ENCODE measurements at regions not wholly inside any gene's neighbourhood (a gene's known extent, or its start where the extent isn't known, plus 50 kb on each side); places are given as distances from the start of the nearest gene placed in this dataset.

- Histone ChIP-seq H3K27me3 (ENCODE audit: insufficient read depth, poor library complexity, severe bottlenecking) (no peaks in the 10 kb centered on the region), H3K27ac (replicated peaks) (no peak overlapping the region)
- no peak for TF ChIP-seq CTCF (IDR thresholded peaks at IDR 0.05; ENCODE audit: insufficient read depth, low read length)
- TF ChIP-seq POLR2AphosphoS5 (IDR thresholded peaks at IDR 0.05; ENCODE audit: low read depth): no peak
- no peak for TF ChIP-seq REST (IDR thresholded peaks at IDR 0.05; ENCODE audit: insufficient replicate concordance, low read depth)
- no peak for TF ChIP-seq SPI1 (IDR thresholded peaks at IDR 0.05; ENCODE audit: borderline replicate concordance, low read depth)
- no peak for TF ChIP-seq GABPA (IDR thresholded peaks at IDR 0.05; ENCODE audit: low read depth)
Observed at GRCh38 chr4:177770776-177771175, 328.5 kb upstream of the AGA start.

GRCh38 chr4:177771645-177772044, 329.4 kb upstream of the AGA start:
- no peak for TF ChIP-seq GABPA (IDR thresholded peaks at IDR 0.05; ENCODE audit: low read depth)
- TF ChIP-seq REST (IDR thresholded peaks at IDR 0.05; ENCODE audit: insufficient replicate concordance, low read depth): no peak
- no peak for TF ChIP-seq POLR2AphosphoS5 (IDR thresholded peaks at IDR 0.05; ENCODE audit: low read depth)
- no peak for TF ChIP-seq SPI1 (IDR thresholded peaks at IDR 0.05; ENCODE audit: borderline replicate concordance, low read depth)
- no peak for TF ChIP-seq CTCF (IDR thresholded peaks at IDR 0.05; ENCODE audit: insufficient read depth, low read length)
- DNase-seq (ENCODE audit: low read depth in 1 of 2, low spot score in 1 of 2): no peak
- no peaks in the 10 kb centered on the region for H3K27me3 ChIP-seq (ENCODE audit: insufficient read depth, poor library complexity, severe bottlenecking)
- no peak overlapping the region for H3K4me3 ChIP-seq (replicated peaks; ENCODE audit: insufficient read depth, low read length)
- no peak overlapping the region for H3K27ac ChIP-seq (replicated peaks)

More at GRCh38 chr4:177770776-177771175, 328.5 kb upstream of the AGA start:
- no peak overlapping the region for H3K4me3 ChIP-seq (replicated peaks; ENCODE audit: insufficient read depth, low read length)
- DNase-seq (ENCODE audit: low read depth in 1 of 2, low spot score in 1 of 2): no peak

GRCh38 chr4:177778623-177779022, 336.4 kb upstream of the AGA start:
- H3K27me3 ChIP-seq (ENCODE audit: insufficient read depth, poor library complexity, severe bottlenecking): no peaks in the 10 kb centered on the region
- no peak for DNase-seq (ENCODE audit: low read depth in 1 of 2, low spot score in 1 of 2)
- H3K27ac ChIP-seq (replicated peaks): no peak overlapping the region
- no peak overlapping the region for H3K4me3 ChIP-seq (replicated peaks; ENCODE audit: insufficient read depth, low read length)
- no peak for TF ChIP-seq CTCF (IDR thresholded peaks at IDR 0.05; ENCODE audit: insufficient read depth, low read length)
- TF ChIP-seq POLR2AphosphoS5 (IDR thresholded peaks at IDR 0.05; ENCODE audit: low read depth): no peak
- TF ChIP-seq REST (IDR thresholded peaks at IDR 0.05; ENCODE audit: insufficient replicate concordance, low read depth): no peak
- TF ChIP-seq GABPA (IDR thresholded peaks at IDR 0.05; ENCODE audit: low read depth): no peak
- TF ChIP-seq SPI1 (IDR thresholded peaks at IDR 0.05; ENCODE audit: borderline replicate concordance, low read depth): no peak

All from HL-60 (cell line).